ENCODE measurements at regions not wholly inside any gene's neighbourhood (a gene's known extent, or its start where the extent isn't known, plus 50 kb on each side); places are given as distances from the start of the nearest gene placed in this dataset.

DNA sequence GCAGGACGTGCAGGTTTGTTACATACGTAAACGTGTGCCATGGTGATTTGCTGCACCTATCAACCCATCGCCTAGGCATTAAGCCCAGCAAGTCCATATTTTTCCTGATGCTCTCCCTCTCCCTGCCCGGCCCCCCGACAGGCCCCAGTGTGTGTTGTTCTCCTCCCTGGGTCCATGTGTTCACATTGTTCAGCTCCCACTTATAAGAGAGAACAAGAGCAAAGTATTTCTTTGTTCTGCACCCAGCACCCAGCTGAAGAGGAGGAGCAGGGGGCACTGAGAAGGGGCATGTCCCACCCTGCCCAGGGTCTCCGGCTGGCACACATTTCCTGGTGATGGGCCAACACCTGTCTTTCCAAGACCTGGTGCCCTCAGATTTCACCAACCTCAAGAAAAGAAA is 251.1 kb upstream of the ARID1B start:
- H3K4me3 ChIP-seq (ENCODE audit: low read depth in 1 of 2, low read length in 2 of 2), result no peak overlapping the region
- H3K4me1 ChIP-seq (ENCODE audit: control insufficient read depth in 2 of 2, insufficient read depth in 2 of 2, low read length in 1 of 2), result no peaks in the 10 kb centered on the region
- H3K27ac ChIP-seq (ENCODE audit: low read depth in 2 of 2, low read length in 1 of 2), result no peak overlapping the region
- H3K36me3 ChIP-seq (ENCODE audit: control insufficient read depth in 2 of 2, insufficient read depth in 2 of 2, low read length in 1 of 2), result no peaks in the 10 kb centered on the region
- no peaks in the 10 kb centered on the region for H3K9me3 ChIP-seq (ENCODE audit: control insufficient read depth in 2 of 2, insufficient read depth in 1 of 2, low read depth in 1 of 2, low read length in 1 of 2)
- no peaks in the 10 kb centered on the region for H3K27me3 ChIP-seq (ENCODE audit: control insufficient read depth in 1 of 2, insufficient read depth in 2 of 2, low read length in 2 of 2)
- 81 to 83% methylated on average over 7 of the region's 7 CpGs for WGBS, 2 donors

DNA sequence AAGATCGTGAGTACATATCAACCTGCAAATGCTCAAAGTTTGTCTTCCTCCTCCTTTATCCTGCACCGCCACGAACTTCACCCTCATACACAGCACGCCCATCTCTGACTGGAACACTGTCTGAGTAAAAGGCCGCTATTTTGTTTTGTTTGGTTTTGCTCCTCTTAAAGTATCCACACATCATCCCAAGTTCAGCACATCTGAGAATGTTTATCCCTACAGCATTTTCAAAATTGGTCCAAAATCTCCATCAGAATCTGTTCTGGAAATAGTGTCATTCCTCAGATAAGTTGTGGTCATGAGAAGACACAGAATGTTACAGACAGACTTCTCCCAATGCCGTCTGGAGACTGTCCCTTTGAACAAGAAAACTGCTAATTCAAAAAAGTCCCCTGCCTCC is 251.6 kb upstream of the ARID1B start:
- WGBS, 2 donors, result 73 to 79% methylated on average over 6 of the region's 6 CpGs
- H3K27me3 ChIP-seq (ENCODE audit: control insufficient read depth in 1 of 2, insufficient read depth in 2 of 2, low read length in 2 of 2), result no peaks in the 10 kb centered on the region

DNA sequence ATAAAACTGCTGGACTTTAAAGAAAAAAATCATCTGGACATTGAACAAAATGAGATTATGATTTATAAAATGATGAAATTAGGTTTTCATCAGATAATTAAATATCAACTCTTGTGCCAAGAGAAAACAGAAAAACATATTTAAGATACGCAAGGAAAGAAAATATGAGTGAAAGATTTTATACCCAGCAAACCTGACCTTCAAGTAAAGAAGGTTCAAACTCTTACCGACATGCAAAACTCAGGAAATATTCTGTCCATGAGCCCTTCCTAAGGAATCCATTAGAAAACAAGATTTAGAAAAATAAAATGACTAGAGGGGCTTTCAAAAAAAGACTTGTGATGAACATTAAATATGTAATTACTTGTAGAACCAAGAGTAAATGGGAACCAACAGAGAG is 257.2 kb upstream of the ARID1B start:
- no peaks in the 10 kb centered on the region for H3K9me3 ChIP-seq (ENCODE audit: control insufficient read depth in 2 of 2, insufficient read depth in 1 of 2, low read depth in 1 of 2, low read length in 1 of 2)
- no peaks in the 10 kb centered on the region for H3K27me3 ChIP-seq (ENCODE audit: control insufficient read depth in 1 of 2, insufficient read depth in 2 of 2, low read length in 2 of 2)
- H3K4me1 ChIP-seq (ENCODE audit: control insufficient read depth in 2 of 2, insufficient read depth in 2 of 2, low read length in 1 of 2), result no peaks in the 10 kb centered on the region
- no peak overlapping the region for H3K27ac ChIP-seq (ENCODE audit: low read depth in 2 of 2, low read length in 1 of 2)
- no peak overlapping the region for H3K4me3 ChIP-seq (ENCODE audit: low read depth in 1 of 2, low read length in 2 of 2)
- no peaks in the 10 kb centered on the region for H3K36me3 ChIP-seq (ENCODE audit: control insufficient read depth in 2 of 2, insufficient read depth in 2 of 2, low read length in 1 of 2)
- WGBS, 2 donors, result 74 to 77% methylated on average over 2 of the region's 2 CpGs

More for the DNA sequence above, 251.6 kb upstream of the ARID1B start:
- no peak overlapping the region for H3K27ac ChIP-seq (ENCODE audit: low read depth in 2 of 2, low read length in 1 of 2)
- H3K9me3 ChIP-seq (ENCODE audit: control insufficient read depth in 2 of 2, insufficient read depth in 1 of 2, low read depth in 1 of 2, low read length in 1 of 2), result no peaks in the 10 kb centered on the region
- H3K4me3 ChIP-seq (ENCODE audit: low read depth in 1 of 2, low read length in 2 of 2), result no peak overlapping the region
- H3K36me3 ChIP-seq (ENCODE audit: control insufficient read depth in 2 of 2, insufficient read depth in 2 of 2, low read length in 1 of 2), result no peaks in the 10 kb centered on the region
- no peaks in the 10 kb centered on the region for H3K4me1 ChIP-seq (ENCODE audit: control insufficient read depth in 2 of 2, insufficient read depth in 2 of 2, low read length in 1 of 2)

DNA sequence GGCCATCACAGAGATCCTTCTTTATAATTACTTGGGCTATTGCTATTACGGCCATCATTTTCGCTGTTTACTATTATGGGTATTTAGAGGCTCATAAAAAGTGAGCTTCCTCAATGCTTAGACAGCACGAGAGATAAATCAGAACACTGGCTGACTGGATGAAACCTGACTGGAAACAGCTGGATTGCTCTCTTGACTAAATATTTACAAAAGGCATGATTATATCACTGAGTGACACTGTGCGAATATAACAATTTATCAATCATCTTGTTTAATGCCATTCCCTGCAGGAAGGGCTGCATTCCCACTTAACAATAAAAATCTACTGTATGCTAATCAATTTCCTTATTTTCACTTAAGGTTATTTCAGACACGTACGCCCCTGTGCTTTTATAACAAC is 260.1 kb upstream of the ARID1B start:
- H3K27ac ChIP-seq (ENCODE audit: low read depth in 2 of 2, low read length in 1 of 2), result no peak overlapping the region
- no peaks in the 10 kb centered on the region for H3K4me1 ChIP-seq (ENCODE audit: control insufficient read depth in 2 of 2, insufficient read depth in 2 of 2, low read length in 1 of 2)
- H3K27me3 ChIP-seq (ENCODE audit: control insufficient read depth in 1 of 2, insufficient read depth in 2 of 2, low read length in 2 of 2), result no peaks in the 10 kb centered on the region
- no peaks in the 10 kb centered on the region for H3K36me3 ChIP-seq (ENCODE audit: control insufficient read depth in 2 of 2, insufficient read depth in 2 of 2, low read length in 1 of 2)
- no peaks in the 10 kb centered on the region for H3K9me3 ChIP-seq (ENCODE audit: control insufficient read depth in 2 of 2, insufficient read depth in 1 of 2, low read depth in 1 of 2, low read length in 1 of 2)
- H3K4me3 ChIP-seq (ENCODE audit: low read depth in 1 of 2, low read length in 2 of 2), result no peak overlapping the region
- WGBS, 2 donors, result 69 to 71% methylated on average over 6 of the region's 6 CpGs

DNA sequence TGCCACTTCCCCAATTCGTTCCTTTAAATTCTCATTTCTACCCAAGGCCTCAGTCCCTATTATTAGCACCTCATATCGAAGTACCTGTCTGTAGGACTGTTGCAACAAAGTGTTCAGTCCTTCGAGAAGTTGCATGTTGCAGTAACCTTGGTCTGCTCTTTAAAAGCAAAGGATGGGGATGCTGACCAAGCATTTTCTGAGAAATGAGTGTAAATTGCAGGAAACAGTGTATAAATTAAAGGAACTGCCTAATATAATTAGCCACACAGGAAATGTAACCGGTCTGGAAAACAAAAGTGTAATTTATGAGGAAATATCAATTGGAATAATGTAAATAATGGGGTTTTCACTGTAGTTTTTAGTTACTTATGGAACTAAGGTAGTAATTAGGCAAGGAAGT is 261.9 kb upstream of the ARID1B start:
- no peaks in the 10 kb centered on the region for H3K4me1 ChIP-seq (ENCODE audit: control insufficient read depth in 2 of 2, insufficient read depth in 2 of 2, low read length in 1 of 2)

DNA sequence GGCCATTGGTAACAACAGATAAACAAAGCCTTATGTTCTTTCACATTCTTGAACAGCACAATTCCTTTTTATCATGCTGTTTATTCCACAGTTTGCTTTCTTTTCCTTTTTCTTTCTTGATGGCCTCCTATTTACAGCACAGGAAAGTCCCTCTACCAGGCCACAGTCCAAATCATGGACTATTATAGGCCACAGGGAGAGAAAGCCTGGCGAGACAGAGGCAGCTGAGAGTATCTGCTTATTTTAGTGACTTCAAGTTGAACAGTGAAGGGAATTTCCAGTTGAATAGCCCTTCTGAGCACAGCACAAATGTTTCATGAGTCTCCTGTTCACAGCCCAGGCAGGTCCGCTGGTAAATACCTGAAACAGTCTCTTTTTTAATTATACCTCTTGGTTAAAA is 263.7 kb upstream of the ARID1B start:
- no peak overlapping the region for H3K27ac ChIP-seq (ENCODE audit: low read depth in 2 of 2, low read length in 1 of 2)
- no peaks in the 10 kb centered on the region for H3K4me1 ChIP-seq (ENCODE audit: control insufficient read depth in 2 of 2, insufficient read depth in 2 of 2, low read length in 1 of 2)
- no peaks in the 10 kb centered on the region for H3K27me3 ChIP-seq (ENCODE audit: control insufficient read depth in 1 of 2, insufficient read depth in 2 of 2, low read length in 2 of 2)
- no peak overlapping the region for H3K4me3 ChIP-seq (ENCODE audit: low read depth in 1 of 2, low read length in 2 of 2)
- no peaks in the 10 kb centered on the region for H3K9me3 ChIP-seq (ENCODE audit: control insufficient read depth in 2 of 2, insufficient read depth in 1 of 2, low read depth in 1 of 2, low read length in 1 of 2)
- no peaks in the 10 kb centered on the region for H3K36me3 ChIP-seq (ENCODE audit: control insufficient read depth in 2 of 2, insufficient read depth in 2 of 2, low read length in 1 of 2)
- 73 to 76% methylated on average over 2 of the region's 2 CpGs for WGBS, 2 donors

More for the DNA sequence above, 261.9 kb upstream of the ARID1B start:
- Histone ChIP-seq H3K27me3 (ENCODE audit: control insufficient read depth in 1 of 2, insufficient read depth in 2 of 2, low read length in 2 of 2) (no peaks in the 10 kb centered on the region), H3K36me3 (ENCODE audit: control insufficient read depth in 2 of 2, insufficient read depth in 2 of 2, low read length in 1 of 2) (no peaks in the 10 kb centered on the region), H3K4me3 (ENCODE audit: low read depth in 1 of 2, low read length in 2 of 2) (no peak overlapping the region), H3K9me3 (ENCODE audit: control insufficient read depth in 2 of 2, insufficient read depth in 1 of 2, low read depth in 1 of 2, low read length in 1 of 2) (no peaks in the 10 kb centered on the region), H3K27ac (ENCODE audit: low read depth in 2 of 2, low read length in 1 of 2) (no peak overlapping the region)
- WGBS, 2 donors, result 60 to 69% methylated on average over 4 of the region's 4 CpGs

DNA sequence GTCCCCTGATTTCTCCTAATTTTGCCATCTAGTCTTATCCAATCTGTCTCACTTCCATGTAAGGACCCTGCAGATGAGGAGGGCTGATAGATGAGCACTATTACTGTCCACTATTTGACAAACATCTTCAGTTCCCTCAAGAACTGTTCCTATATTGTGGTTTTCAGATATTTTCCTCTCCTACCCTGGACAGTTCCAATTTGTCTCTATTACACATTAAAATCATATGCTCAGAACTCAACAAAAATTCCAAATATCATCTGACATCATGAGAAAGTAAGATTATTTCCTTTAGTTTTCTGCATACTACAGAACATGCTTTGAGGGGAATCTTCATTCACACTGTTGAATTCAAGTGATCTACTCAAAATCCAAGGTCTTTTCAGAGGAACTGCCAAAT is 265.6 kb upstream of the ARID1B start:
- no peaks in the 10 kb centered on the region for H3K4me1 ChIP-seq (ENCODE audit: control insufficient read depth in 2 of 2, insufficient read depth in 2 of 2, low read length in 1 of 2)
- no peak overlapping the region for H3K4me3 ChIP-seq (ENCODE audit: low read depth in 1 of 2, low read length in 2 of 2)
- no peaks in the 10 kb centered on the region for H3K27me3 ChIP-seq (ENCODE audit: control insufficient read depth in 1 of 2, insufficient read depth in 2 of 2, low read length in 2 of 2)
- H3K36me3 ChIP-seq (ENCODE audit: control insufficient read depth in 2 of 2, insufficient read depth in 2 of 2, low read length in 1 of 2), result no peaks in the 10 kb centered on the region
- no peaks in the 10 kb centered on the region for H3K9me3 ChIP-seq (ENCODE audit: control insufficient read depth in 2 of 2, insufficient read depth in 1 of 2, low read depth in 1 of 2, low read length in 1 of 2)
- no peak overlapping the region for H3K27ac ChIP-seq (ENCODE audit: low read depth in 2 of 2, low read length in 1 of 2)

DNA sequence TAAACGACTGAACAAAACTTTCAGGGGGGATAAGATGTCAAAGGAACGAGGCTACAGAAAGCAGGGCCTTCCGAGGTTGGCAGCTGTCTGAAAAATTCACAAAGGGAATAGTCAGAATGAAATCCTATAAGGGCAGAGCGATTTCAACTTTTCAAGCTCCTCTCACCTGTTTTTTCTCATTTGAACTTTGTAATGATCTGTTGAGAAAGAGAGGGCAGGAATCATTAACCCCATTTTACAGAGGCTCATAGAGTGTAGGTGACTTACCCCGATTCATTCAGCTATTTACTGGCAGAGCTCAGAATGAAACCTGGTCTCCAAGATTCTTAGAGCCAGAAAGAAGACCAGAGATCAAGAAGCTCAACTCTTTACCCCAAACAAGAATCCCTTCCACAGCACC is 266.1 kb upstream of the ARID1B start:
- no peaks in the 10 kb centered on the region for H3K4me1 ChIP-seq (ENCODE audit: control insufficient read depth in 2 of 2, insufficient read depth in 2 of 2, low read length in 1 of 2)
- H3K9me3 ChIP-seq (ENCODE audit: control insufficient read depth in 2 of 2, insufficient read depth in 1 of 2, low read depth in 1 of 2, low read length in 1 of 2), result no peaks in the 10 kb centered on the region
- WGBS, 2 donors, result 47 to 53% methylated on average over 5 of the region's 5 CpGs
- H3K27me3 ChIP-seq (ENCODE audit: control insufficient read depth in 1 of 2, insufficient read depth in 2 of 2, low read length in 2 of 2), result no peaks in the 10 kb centered on the region
- no peaks in the 10 kb centered on the region for H3K36me3 ChIP-seq (ENCODE audit: control insufficient read depth in 2 of 2, insufficient read depth in 2 of 2, low read length in 1 of 2)
- H3K27ac ChIP-seq (ENCODE audit: low read depth in 2 of 2, low read length in 1 of 2), result no peak overlapping the region
- H3K4me3 ChIP-seq (ENCODE audit: low read depth in 1 of 2, low read length in 2 of 2), result no peak overlapping the region

DNA sequence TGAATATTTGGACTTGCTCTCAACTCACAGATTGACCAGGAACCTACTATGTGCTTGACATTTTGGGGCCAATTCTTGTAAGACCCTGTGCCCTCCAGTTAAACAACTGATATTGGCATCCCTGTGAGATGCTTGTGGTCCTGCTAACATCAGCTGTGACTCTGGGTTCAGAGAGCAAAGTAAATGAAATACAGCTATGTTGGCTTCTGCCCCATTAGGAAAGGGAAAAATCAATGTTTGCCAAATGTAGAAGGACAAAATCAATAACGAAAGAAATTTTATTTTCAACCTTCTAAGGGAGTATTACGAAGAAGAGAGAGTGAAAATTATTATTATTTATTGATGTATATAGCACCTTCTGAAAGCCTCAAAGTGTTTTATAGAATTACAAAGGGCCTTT is 266.9 kb upstream of the ARID1B start:
- Histone ChIP-seq H3K27me3 (ENCODE audit: control insufficient read depth in 1 of 2, insufficient read depth in 2 of 2, low read length in 2 of 2) (no peaks in the 10 kb centered on the region), H3K36me3 (ENCODE audit: control insufficient read depth in 2 of 2, insufficient read depth in 2 of 2, low read length in 1 of 2) (no peaks in the 10 kb centered on the region), H3K4me3 (ENCODE audit: low read depth in 1 of 2, low read length in 2 of 2) (no peak overlapping the region), H3K4me1 (ENCODE audit: control insufficient read depth in 2 of 2, insufficient read depth in 2 of 2, low read length in 1 of 2) (no peaks in the 10 kb centered on the region), H3K9me3 (ENCODE audit: control insufficient read depth in 2 of 2, insufficient read depth in 1 of 2, low read depth in 1 of 2, low read length in 1 of 2) (no peaks in the 10 kb centered on the region), H3K27ac (ENCODE audit: low read depth in 2 of 2, low read length in 1 of 2) (no peak overlapping the region)
- 72 to 86% methylated on average over 2 of the region's 2 CpGs for WGBS, 2 donors

DNA sequence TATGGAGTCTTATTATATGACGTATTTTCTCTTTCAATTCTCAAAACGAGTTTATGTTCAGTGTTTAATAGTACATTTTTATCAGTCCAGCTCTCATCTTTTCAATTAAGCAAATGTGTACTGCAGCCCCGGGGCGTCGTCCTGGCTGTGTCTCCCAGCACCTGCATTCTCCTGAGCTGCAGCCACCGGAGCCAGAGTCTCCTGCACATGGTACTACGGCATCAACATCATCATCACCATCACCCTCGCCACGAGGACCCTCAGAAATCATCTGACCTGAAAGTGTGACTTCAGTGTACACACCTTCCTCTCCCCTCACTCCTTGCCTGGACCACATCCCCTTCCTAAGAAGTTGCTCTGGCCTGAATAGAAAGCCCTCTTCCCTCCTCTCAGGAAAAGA is 267.7 kb upstream of the ARID1B start:
- 82% methylated on average over 9 of the region's 9 CpGs for WGBS, 2 donors
- no peak overlapping the region for H3K27ac ChIP-seq (ENCODE audit: low read depth in 2 of 2, low read length in 1 of 2)
- H3K4me3 ChIP-seq (ENCODE audit: low read depth in 1 of 2, low read length in 2 of 2), result no peak overlapping the region
- H3K4me1 ChIP-seq (ENCODE audit: control insufficient read depth in 2 of 2, insufficient read depth in 2 of 2, low read length in 1 of 2), result no peaks in the 10 kb centered on the region
- H3K36me3 ChIP-seq (ENCODE audit: control insufficient read depth in 2 of 2, insufficient read depth in 2 of 2, low read length in 1 of 2), result no peaks in the 10 kb centered on the region
- H3K27me3 ChIP-seq (ENCODE audit: control insufficient read depth in 1 of 2, insufficient read depth in 2 of 2, low read length in 2 of 2), result no peaks in the 10 kb centered on the region
- H3K9me3 ChIP-seq (ENCODE audit: control insufficient read depth in 2 of 2, insufficient read depth in 1 of 2, low read depth in 1 of 2, low read length in 1 of 2), result no peaks in the 10 kb centered on the region
